Suppressor macrophage treated with lipopolysaccharide for 4 hours (primary cell): ENCODE measurements at regions not wholly inside any gene's neighbourhood (a gene's known extent, or its start where the extent isn't known, plus 50 kb on each side); places are given as distances from the start of the nearest gene placed in this dataset.
"Not testable (repeated sequence)": the region's sequence is repeated elsewhere in the genome, so short reads cannot be mapped to it uniquely, and the experiment has no call there.

ENCODE experiments used
- DNase-seq: peaks from one replicate; pipeline ENCODE4 v3.0.0-alpha.2; 2020

DNA sequence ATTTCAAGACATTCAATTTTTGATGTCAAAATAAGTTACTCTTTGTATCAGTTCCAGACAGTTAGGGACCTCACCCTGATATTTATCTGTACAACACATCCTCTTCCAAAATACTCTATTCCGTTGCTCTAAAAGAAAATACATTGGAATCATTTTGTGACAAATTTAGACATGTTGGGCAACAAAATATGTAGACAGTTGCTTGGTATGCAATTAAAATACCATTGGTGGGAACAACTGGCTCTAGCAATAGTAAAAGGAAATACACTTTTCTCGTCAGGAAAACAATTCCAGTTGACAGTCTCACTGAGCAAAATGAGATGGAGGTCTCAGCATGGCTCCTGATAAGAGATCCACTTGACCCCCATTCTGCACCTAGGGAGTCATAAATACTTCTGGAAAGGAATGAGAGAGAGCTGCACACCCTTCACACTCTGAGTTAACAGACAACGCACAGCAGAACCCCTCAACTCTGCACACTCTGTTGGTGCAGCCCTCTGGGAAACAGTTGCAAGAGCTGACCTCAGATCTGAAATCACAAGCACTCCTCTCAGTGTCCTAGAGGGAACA lies 171.3 kb upstream of the NT5E start:
- DNase-seq = no peak

DNA sequence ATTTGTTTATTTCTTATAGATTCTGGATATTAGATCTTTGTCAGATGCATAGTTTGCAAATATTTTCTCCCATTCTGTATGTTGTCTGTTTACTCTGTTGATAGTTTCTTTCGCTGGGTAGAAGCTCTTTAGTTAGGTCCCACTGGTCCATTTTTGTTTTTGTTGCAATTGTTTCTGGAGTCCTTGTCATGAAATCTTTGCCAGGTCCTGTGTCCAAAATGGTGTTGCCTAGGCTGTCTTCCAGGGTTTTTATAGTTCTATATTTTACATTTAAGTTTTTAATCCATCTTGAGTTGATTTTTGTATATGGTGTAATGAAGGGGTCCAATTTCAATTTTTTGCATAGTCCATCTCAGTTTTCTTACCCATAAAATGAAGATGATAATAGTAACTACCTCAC lies 173.9 kb upstream of the NT5E start:
- DNase-seq = not testable (repeated sequence)

DNA sequence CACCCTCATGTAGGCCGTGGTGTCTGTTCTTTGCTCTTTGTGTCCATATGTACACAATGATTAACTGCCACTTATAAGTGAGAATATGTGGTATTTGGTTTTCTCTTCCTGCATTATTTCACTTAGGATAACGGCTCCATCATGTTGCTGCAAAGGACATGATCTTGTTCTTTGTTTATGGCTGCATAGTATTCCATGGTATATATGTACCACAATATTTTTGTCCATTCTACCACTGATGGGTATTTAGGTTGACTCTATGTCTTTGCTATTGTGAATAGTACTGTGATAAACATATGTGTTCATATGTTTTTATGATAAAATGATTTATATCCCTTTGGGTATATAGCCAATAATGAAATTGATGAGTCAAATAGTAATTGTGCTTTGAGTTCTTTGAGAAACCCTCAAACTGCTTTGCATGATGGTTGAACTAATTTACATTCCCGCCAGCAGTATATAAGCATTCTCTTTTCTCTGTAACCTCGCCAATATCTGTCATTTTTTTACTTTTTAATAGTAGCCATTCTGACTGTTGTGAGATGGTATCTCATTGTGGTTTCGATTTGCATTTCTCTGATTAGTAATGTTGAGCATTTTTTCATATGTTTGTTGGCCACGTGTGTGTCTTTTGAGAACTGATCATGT lies 174.4 kb upstream of the NT5E start:
- DNase-seq = no peak

DNA sequence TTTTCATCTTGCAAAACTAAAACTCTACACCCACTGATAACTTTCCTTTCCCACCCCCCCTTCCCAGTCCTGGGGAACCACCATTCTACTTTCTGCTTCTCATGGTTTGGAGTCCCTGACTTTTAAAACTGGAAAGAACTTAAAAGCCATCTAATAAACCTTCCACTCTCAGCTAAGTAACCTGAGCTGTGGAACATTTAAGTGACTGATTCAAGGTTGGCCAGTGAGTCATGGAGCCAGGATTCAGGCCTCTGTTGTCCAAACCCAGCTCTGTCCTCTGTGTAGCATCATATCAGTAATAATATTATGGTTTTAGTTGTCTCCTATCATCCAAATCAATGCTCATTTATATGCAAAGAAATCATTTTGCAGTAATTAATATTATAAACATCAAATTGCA lies 176.0 kb upstream of the NT5E start:
- no peak for DNase-seq

DNA sequence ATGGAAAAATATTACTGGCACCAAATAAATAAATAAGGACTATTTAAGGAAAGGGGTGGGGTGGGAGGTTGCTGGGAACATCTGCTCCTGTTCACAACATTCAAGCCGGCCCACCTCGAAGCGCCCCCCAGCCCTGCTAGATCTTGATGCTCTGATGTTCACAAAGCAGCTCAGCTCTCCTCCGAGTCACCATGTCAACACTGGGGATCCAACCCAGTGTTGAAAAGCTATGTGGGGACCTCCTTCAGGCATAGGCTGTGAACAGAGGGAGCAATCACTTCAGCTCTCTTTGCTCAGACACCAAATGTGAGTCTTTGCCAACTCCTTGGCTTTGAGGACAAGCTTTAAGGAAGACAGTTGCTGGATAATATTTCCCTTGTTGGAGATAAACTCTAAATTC lies 176.8 kb upstream of the NT5E start:
- no peak for DNase-seq

DNA sequence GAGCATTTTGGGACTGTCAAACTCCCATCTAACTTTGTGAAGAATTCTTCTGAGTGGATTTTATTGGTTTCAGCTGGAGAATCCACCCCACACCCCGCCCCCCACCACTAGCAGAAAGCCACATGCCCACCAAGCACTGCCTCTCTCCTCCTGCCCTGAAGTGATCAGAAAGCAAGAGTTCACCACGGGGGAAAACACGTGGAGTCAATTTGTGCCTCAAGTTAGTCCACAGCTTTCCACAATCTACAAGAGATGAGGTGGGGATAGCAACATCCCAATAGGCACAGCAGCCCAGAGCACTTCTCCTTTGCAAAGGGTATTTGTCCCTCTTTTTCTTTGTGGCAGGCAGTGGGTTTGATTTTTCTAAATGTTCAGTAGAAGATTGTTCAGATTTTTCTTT lies 177.3 kb upstream of the NT5E start:
- no peak for DNase-seq

DNA sequence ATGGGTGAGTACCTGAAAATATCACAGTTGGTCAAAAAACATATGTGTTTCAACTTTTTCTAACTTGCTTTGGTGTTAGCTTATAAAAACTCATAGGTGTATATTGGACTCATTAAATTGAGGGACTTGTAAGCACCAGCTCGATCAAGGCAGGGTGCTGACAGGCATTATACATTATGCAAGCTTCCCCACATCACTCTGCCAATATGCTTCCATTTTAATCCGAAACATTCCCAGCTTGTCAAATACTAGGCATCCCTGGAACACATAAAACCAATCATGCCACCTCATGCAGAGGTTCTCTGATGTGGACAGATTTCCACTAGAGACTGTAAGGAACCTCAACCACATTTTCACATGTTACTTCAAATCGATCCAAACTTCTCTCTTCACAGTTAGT lies 187.3 kb upstream of the NT5E start:
- DNase-seq = no peak

DNA sequence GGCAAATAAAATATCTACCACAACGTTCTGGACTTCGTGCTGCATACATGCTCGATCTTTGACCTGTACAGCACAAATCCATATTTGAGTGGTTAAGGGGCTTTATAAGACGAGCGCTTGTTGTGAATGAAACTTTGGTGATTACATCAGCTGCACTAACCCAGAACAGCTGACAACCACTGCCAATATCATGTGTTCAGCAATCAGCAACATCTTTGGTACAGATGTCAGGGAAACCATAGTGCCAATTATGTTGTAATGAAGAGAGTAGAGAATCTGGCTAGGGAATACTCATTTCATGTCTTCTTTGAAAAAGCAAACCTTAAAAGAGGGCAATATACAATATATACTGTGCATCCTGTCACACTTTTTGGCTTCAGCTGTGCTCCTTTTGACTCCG lies 188.6 kb upstream of the NT5E start:
- DNase-seq = no peak

DNA sequence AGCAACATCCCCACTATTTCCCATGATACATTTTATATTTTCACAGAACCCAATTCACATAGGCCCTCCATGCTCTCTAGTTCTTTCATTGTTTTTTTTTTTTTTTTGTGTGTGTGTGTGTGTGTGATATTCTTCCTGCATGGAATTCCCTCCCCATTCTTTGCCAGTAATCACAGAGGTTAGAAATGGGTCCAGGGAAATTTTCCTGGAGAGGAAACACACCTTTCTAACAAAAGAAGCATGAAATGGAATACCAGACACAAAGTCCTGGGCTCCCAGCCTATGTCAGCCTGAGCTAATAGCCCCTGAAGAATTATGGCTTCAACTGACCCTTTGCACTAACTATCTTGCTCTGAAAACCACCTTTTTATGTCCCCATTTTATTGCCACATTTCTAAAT lies 194.2 kb upstream of the NT5E start:
- no peak for DNase-seq

DNA sequence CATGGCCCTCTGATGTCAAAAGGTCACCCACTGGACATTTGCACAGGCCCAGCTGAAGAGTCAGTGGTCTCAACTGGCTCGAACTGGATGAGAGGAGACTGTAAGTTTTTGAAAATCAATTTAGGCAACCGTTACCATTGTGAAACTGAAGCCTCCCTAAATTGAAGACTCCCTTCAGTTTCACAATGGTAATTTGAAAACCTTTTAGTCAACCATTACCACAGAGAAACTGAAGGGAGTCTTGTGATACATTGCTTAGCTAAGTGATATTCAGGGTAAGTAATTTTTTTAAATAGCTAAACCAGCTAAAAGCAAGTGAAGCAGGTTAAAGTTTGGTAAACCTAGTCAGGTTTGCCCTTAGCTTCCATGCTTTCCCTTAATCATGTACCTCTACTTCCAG lies 197.3 kb upstream of the NT5E start:
- no peak for DNase-seq

DNA sequence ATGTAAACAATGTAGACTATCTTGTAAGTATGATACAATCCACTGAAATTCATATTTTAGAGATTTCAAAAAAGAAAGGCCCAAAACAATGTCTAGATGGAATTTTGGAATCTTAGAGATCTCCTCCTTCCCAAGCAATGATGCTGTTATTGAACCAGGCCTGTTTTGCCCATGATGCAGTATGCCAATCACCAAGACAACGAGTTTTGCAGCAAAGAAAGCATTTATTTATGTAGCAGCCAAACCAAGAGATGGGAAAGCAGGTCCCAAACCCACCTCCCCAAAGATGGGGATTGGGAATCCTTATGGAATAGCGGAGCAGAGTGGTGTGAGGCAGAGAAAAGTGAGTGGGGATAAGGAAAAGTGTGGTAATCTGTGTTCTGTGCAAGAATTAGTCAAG lies 197.8 kb upstream of the NT5E start:
- no peak for DNase-seq

DNA sequence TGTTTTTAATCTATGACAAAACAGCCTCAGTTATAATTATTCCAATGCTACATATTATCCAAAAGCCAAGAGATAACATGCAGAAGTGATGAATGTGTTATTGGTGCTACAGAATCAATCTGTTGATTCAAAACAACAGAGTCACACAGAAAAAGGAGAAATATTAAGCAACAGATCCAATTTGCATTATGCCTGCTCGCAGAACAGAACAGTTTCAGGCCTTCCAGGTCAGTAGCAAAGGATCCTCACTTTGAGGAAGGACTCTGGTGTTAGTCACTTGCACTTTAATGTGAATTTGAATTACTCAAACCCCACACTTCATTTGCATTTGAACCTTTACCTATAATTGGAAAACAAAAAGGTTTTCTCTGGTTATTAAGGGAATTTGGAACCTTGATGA lies 198.6 kb upstream of the NT5E start:
- no peak for DNase-seq

DNA sequence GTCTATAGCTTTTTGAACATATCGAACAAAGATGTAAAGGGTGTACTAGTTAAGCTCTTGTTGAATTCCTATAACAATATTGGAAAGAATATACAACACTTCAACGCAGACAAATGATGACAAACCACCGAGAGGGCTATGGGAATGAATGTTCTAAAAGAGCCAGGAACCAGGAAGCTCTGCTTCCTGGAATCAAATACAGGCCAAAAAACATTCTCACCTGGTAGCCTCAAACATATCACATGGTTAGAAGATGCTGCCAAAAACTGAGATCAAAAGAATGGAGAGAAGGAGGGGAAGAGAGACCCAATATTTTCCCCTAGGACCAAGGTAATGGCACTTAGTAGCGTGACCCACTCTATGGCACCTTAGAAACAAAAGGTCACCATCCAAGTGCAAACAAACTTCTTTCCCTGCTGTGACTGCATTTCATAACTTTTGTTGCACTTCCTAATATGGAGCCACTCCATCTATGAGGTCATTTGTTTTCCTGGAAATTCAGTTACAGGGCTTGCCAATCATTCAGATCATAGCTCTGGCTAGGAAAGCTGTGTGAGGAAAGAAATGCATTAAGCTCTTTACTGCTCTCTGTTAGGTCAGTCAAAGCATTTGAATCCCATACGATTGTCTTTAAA lies 199.2 kb upstream of the NT5E start:
- no peak for DNase-seq

DNA sequence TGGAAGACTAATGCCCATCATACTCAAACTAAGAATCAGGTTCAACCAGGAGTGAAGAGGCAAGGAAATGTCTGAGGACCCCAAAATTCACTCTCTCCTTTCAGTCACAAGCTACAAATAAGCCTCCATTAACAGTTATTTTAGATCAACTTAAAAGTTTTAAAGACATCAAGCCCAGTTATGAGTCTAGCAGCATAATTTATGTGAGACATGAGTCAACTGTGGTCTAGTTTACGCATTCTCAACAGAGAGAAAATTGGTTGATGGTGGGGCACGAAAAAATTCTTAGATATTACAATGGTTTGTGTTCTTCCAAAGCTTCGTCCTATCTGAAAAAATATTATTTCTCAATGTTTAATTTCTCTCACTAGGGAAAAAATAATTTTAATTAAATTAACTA lies 204.9 kb upstream of the NT5E start:
- DNase-seq = no peak

DNA sequence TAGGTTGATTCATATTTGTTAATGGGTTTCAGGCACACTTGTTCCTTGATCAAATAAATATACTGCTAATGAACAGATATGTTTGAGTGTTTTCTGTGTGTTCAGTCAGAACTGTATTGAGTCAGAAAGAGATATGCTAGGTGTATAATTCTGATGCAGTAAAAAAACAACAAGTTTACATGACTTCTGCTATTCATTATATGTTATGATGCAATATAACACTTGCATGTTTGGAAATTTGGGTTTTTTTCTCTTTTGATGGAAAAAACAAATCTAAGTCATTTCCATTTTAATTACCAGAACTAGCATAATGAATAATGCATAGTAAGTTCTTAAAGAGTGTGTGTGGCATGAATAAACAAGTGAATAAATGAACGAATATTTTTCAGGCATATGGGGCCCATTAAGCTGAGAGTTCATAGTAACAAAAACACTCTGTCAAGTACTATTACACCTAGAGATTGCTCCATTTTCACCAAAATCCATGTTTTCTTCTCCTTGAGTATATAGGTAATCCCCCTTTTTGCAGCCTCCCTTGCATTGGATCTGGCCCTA lies 208.3 kb upstream of the NT5E start:
- DNase-seq = no peak

DNA sequence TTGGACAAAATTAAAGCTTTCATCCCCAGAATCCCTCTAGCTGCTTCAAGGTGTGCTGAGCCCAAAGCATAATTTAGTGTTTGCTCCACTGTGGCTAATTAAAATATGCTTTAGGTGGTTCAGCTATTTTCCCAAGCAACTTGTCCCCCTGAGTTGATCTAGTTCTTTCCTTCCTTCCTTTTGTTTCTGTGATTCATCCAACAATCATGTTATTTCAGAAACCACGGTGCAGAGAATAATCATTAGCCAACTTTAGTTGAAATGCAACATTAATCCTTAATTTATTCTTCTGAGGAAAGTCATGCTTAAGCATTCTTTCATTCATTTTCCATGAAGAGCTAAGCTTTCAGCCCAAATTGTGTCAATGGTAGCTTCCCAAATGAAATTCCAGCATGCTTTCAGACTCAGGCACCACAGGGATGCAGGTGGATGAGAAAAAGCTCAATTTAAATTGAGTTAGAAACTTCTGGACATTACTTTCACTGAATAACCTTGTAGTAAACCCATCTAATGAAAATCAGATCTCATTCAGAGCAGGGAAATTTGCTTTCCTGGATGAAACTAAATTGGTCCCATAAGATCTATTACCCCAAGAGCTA lies 209.0 kb upstream of the NT5E start:
- no peak for DNase-seq

DNA sequence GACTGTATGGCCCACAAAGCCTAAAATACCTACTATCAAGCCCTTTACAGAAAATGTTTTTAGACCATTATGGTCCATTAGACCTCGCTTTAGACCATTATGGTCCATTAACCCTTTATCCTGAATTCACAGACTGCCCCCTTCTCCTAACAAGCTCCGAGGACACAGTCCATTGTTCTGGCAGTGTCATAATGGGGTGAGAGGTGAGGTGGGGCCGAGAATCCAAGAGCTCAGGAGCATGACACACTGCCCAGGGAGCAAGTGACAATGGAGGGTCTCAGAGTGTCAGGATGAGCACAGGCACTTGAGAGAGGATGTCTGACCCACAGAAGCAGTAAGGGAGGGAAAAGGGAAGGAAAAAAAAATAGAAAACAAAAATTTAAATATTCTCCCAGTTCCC lies 212.4 kb upstream of the NT5E start:
- no peak for DNase-seq

DNA sequence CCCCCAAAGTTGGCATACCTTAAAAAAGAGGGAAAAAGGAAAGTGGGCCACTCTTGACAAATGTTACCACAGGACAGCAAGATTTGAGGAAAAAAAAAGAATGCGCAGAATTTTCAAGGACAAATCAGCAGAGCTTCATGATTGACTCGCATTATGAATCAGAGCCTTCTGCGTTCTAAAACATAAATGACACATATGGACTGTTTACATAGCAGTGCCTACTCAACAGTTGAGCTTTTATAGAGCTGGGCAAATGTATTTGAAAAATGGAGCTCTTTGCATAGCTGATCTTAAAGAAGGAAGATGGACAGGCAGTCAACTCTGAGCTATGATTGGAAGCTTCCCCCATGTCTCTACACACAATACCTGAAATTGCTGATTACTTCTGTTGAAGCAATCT lies 213.2 kb upstream of the NT5E start:
- DNase-seq = no peak

DNA sequence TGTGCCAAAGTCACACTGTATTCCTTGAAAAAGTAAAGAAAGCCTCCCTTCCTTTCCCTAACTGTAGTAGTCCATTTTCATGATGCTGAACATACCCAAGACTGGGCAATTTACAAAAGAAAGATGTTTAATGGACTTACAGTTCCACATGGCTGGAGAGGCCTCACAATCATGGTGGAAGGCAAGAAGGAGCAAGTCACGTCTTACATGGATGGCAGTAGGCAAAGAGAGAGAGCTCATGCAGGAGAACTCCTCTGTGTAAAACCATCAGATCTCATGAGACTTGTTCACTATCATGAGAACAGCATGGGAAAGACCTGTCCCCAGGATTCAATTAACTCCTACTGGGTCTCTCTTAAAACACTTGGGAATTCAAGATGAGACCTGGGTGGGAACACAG lies 222.5 kb upstream of the NT5E start:
- DNase-seq = not testable (repeated sequence)

DNA sequence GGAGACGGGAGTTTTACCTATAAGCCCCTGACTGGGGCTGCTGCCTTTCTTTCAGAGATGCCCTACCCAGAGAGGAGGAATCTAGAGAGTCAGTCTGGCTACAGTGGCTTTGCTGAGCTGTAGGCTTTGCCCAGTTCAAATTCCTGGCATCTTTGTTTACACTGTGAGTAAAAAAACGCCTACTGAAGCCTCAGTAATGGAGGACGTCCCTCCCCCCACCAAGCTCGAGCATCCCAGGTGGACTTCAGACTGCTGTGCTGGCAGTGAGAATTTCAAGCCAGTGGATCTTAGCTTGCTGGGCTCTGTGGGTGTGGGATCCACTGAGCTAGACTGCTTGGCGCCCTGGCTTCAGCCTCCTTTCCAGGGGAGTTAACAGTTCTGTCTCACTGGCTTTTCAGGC lies 237.1 kb upstream of the NT5E start:
- not testable (repeated sequence) for DNase-seq

DNA sequence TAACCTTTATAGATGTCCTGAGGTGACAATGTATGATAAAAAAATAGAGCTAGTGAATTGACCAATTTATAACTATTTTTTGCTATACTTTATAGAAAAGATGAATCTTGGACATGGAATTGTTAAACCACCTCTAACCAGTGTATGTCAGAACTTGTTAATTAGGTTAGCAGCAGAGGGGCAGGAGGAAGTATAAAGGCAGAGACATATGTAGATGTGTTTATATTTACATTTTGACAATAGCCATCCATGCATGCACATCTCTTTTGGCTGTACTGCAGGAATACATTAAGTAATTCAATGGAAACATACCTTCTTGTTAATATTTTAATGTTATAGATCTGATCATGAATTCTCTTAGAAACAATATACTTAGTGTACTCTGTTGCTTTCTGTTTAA lies 254.6 kb upstream of the NT5E start:
- DNase-seq = no peak

DNA sequence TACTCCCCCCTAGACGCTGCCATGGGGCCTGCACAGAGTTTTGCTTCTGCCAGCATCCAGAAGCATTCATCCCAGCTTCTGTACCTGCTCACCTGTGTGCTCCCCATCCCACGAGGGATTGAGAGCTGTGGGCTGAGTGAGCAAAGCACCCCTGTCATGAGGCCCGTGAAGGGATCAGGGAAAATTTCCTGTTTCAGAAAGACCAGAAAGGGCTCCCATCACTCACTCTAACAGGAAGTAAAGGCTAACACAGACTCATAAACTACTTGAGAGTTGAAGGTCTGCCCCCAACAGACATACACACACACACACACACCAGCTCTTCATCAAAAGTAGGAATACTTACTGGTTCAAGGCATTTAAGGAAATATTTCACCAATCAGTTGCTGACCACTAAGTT lies 256.5 kb upstream of the NT5E start:
- no peak for DNase-seq

DNA sequence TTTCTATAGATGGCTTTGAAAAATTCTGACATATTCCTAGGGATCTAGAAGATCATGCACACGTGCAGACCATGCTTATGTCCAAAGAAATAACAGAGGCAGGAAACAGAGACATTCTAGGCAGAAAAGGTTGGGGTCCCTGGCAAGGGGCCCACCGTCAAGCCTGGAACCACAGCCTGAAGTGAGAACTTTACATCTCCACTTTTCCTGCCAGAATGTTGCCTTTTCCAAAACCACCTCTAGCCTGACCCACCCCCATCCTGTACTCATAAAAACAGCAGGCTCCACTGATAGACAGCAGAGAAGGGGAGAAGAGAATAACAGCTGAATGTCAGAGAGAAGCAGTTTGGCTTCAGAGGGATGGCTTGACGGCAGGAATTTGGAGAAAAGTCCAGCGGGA lies 257.3 kb upstream of the NT5E start:
- no peak for DNase-seq

DNA sequence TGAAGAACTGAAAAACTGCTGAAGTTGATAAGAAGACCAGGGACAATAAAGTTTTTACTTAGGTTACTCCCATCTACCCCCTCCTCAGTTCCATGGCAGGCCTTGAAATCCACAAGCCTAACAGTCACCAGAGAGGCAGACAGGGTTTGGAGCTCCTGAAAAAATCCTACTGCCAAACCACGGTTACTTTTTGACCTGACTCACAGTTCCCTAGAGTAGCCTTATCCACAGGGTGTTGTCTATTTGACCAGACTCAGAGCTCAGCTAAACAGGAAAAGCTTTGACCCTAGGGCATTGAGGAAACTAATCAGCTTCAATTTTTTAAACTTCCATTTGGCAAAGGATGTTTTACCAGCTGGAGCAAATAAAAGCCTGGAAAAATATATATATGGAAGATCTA lies 257.7 kb upstream of the NT5E start:
- no peak for DNase-seq
